ENCODE measurements at regions not wholly inside any gene's neighbourhood (a gene's known extent, or its start where the extent isn't known, plus 50 kb on each side); places are given as distances from the start of the nearest gene placed in this dataset.
"Not testable (repeated sequence)": the region's sequence is repeated elsewhere in the genome, so short reads cannot be mapped to it uniquely, and the experiment has no call there.

DNA sequence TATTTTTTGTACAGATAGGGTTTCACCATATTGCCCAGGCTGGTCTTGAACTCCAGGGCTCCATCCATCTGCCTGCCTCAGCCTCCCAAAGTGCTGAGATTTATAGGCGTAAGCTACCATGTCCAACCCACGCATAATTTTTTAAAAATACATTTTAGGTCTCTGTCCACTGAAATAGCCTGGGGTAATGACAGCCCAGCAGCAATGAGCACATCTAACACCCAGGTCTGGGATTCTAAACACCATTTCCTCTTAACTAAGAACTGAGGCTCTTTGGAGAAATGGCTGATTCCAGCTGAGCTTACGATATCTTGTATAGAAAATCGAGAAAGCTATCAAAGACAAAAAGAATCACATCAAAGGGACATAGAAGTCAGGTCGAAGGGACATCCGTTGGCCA lies 245.3 kb downstream of the PARN start:
- 95% methylated on average over 6 of the region's 6 CpGs for WGBS

DNA sequence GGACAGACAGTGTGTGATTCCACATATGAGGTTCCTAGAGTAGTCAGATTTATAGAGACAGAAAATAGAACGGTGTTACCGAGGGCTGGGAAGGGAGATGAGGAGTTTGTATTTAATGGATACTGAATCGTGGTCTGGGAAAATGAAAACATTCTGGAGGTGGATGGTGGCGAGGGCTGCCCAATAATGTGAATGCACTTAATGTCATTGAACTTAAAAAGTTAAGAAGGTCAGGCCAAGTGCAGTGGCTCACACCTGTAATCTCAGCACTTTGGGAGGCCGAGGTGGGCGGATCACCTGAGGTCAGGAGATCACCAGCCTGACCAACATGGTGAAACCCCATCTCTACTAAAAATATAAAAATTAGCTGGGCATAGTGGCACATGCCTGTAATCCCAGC lies 246.2 kb downstream of the PARN start:
- DNase-seq (ENCODE audit: extremely low spot score); H3K4me1 ChIP-seq; H3K9me3 ChIP-seq; H3K27me3 ChIP-seq; H3K36me3 ChIP-seq; H3K27ac ChIP-seq (replicated peaks in 1 of 4); H3K4me3 ChIP-seq; intact Hi-C loops (cut with DNase I): not testable (repeated sequence)
- 82% methylated on average over 6 of the region's 6 CpGs for WGBS

More for the DNA sequence above, 245.3 kb downstream of the PARN start:
- no peaks in the 10 kb centered on the region for H3K4me1 ChIP-seq
- no peak overlapping the region for H3K27ac ChIP-seq (replicated peaks in 1 of 4)
- intact Hi-C loops (cut with DNase I): no loop called here
- no peak overlapping the region for H3K4me3 ChIP-seq
- no peaks in the 10 kb centered on the region for H3K27me3 ChIP-seq
- no peak for DNase-seq (ENCODE audit: extremely low spot score)
- H3K9me3 ChIP-seq: no peaks in the 10 kb centered on the region
- TF ChIP-seq EP300 (IDR thresholded peaks at IDR 0.05) (no peak), POLR2AphosphoS5 (IDR thresholded peaks at IDR 0.05) (no peak), POLR2A (IDR thresholded peaks at IDR 0.05; ENCODE audit: low read depth) (no peak)
- TF ChIP-seq, protein P1, sequence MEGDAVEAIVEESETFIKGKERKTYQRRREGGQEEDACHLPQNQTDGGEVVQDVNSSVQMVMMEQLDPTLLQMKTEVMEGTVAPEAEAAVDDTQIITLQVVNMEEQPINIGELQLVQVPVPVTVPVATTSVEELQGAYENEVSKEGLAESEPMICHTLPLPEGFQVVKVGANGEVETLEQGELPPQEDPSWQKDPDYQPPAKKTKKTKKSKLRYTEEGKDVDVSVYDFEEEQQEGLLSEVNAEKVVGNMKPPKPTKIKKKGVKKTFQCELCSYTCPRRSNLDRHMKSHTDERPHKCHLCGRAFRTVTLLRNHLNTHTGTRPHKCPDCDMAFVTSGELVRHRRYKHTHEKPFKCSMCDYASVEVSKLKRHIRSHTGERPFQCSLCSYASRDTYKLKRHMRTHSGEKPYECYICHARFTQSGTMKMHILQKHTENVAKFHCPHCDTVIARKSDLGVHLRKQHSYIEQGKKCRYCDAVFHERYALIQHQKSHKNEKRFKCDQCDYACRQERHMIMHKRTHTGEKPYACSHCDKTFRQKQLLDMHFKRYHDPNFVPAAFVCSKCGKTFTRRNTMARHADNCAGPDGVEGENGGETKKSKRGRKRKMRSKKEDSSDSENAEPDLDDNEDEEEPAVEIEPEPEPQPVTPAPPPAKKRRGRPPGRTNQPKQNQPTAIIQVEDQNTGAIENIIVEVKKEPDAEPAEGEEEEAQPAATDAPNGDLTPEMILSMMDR (IDR thresholded peaks at IDR 0.05): no peak
- no peaks in the 10 kb centered on the region for H3K36me3 ChIP-seq

DNA sequence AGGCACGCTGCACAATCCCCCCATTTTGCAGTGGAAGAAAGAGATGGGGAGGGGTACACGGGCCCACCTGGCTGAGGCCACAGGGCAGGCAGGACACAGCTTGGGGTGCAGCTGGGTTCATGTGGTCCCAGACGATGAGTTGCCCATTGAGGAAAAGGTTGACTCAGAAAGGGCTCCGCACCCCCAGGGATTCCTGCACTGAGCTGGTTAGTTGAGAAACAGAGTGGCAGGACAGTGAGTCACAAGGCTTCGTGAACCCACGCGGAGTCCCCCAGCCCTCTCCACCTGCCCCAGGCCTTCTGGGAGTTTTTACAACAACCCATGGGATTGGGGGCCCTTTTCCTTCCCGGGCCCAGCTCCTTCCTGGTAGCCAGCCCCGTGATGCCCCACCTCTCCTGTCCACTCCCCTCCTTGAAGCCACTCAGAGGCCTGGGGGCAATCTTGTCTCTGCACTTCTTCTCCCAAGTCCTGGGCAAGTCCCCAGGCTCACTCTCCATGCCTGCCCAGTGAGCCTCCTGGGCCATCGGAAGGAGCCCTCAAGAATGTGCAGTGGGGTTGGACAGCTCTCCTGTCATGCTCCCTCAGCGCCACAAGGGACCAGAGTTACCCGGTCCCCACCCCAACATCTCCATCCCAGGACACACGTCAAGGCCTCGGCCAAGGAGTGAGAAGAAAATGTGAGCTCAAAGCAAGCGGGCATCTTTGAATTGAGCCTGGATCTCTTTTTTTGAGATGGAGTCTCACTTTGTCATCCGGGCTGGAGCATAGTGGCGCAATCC lies 251.2 kb downstream of the PARN start:
- WGBS: 95% methylated on average over 15 of the region's 17 CpGs
- no peaks in the 10 kb centered on the region for H3K9me3 ChIP-seq
- no peaks in the 10 kb centered on the region for H3K36me3 ChIP-seq
- intact Hi-C loops (cut with DNase I): no loop called here
- H3K27me3 ChIP-seq: no peaks in the 10 kb centered on the region
- no peak overlapping the region for H3K4me3 ChIP-seq
- no peak for DNase-seq (ENCODE audit: extremely low spot score)
- TF ChIP-seq POLR2AphosphoS5 (IDR thresholded peaks at IDR 0.05) (no peak), EP300 (IDR thresholded peaks at IDR 0.05) (no peak)
- no peaks in the 10 kb centered on the region for H3K4me1 ChIP-seq
- no peak overlapping the region for H3K27ac ChIP-seq (replicated peaks in 1 of 4)

DNA sequence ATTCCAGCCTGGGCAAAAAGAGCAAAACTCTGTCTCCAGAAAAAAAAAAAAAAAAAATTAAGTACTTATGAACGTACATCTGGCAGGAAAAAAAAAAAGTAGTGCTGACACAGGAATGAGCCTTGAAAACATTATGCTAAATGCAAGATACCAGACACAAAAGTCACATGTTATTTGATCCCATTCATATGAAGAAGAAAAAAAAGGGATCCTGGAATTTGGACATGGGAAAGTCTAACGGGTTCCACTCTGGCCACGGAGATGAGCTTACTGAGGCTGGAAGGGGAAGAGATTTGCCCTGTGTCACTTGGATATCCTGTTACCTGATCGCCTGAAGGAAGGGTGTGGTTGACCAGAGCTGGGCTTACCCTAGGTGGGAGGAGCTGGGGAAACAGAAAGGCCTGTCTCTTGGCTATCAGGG lies 251.9 kb downstream of the PARN start:
- no peak overlapping the region for H3K4me3 ChIP-seq
- H3K27me3 ChIP-seq: no peaks in the 10 kb centered on the region
- no peaks in the 10 kb centered on the region for H3K4me1 ChIP-seq
- intact Hi-C loops (cut with DNase I): no loop called here
- TF ChIP-seq EP300 (IDR thresholded peaks at IDR 0.05): no peak
- no peak for TF ChIP-seq POLR2AphosphoS5 (IDR thresholded peaks at IDR 0.05)
- no peak for TF ChIP-seq POLR2A (IDR thresholded peaks at IDR 0.05; ENCODE audit: low read depth)
- TF ChIP-seq, protein P1 (IDR thresholded peaks at IDR 0.05): no peak
- H3K9me3 ChIP-seq: no peaks in the 10 kb centered on the region
- H3K36me3 ChIP-seq: no peaks in the 10 kb centered on the region
- DNase-seq (ENCODE audit: extremely low spot score): no peak
- H3K27ac ChIP-seq (replicated peaks in 1 of 4): no peak overlapping the region
- WGBS: 42% methylated on average over 4 of the region's 4 CpGs

DNA sequence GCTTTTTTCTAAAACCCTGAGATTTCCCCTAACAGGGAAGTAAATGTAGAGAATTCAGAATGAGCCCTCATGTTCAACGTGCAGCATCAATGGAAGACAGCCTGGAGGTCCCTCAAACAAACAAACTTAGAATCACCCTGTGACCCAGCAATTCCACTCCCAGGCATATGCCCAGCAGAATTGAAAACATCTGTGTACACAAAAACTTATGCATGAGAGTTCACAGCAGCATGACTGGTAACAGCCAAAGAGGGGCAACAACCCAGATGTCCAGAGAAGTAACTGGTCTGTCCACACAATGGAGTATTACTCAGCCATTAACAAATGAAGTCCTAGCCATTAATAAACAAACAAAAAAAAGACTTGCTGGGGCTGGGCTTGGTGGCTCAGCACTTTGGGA lies 252.7 kb downstream of the PARN start:
- 44% methylated on average over 1 of the region's 1 CpG for WGBS
- H3K4me3 ChIP-seq: no peak overlapping the region
- DNase-seq (ENCODE audit: extremely low spot score): no peak
- H3K27ac ChIP-seq (replicated peaks in 1 of 4): no peak overlapping the region
- no peaks in the 10 kb centered on the region for H3K36me3 ChIP-seq
- no peaks in the 10 kb centered on the region for H3K4me1 ChIP-seq
- H3K27me3 ChIP-seq: no peaks in the 10 kb centered on the region
- H3K9me3 ChIP-seq: no peaks in the 10 kb centered on the region
- intact Hi-C loops (cut with DNase I): no loop called here
- TF ChIP-seq EP300 (IDR thresholded peaks at IDR 0.05) (no peak), POLR2A (IDR thresholded peaks at IDR 0.05; ENCODE audit: low read depth) (no peak), POLR2AphosphoS5 (IDR thresholded peaks at IDR 0.05) (no peak)
- TF ChIP-seq, protein P1 (IDR thresholded peaks at IDR 0.05): no peak

DNA sequence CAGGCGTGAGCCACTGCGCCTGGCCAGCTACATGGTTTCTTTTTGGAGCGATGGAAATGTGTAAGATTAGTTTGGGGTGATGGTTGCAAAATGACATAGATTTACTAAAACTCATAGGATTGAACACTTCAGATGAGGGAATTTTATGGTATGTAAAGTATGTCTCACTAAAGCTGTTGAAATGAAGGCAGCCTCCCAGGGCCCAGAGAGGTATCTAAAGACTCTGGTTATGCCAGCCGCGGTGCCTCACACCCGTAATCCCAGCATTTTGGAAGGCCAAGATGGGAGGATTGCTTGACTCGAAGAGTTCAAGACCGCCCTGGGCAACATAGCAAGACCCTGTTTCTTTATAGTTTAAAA lies 254.9 kb downstream of the PARN start:
- DNase-seq (ENCODE audit: extremely low spot score): no peak
- Histone ChIP-seq H3K27ac (replicated peaks in 1 of 4) (no peak overlapping the region), H3K9me3 (no peaks in the 10 kb centered on the region), H3K36me3 (no peaks in the 10 kb centered on the region), H3K4me3 (no peak overlapping the region), H3K4me1 (peaks cover 0 to 3% (median under 1%) of the 10 kb centered on the region in 4 donors), H3K27me3 (no peaks in the 10 kb centered on the region)
- WGBS: 94% methylated on average over 8 of the region's 8 CpGs
- intact Hi-C loops (cut with DNase I): no loop called here
- no peak for TF ChIP-seq EP300 (IDR thresholded peaks at IDR 0.05)
- TF ChIP-seq, protein P1 (IDR thresholded peaks at IDR 0.05): no peak
- TF ChIP-seq POLR2A (IDR thresholded peaks at IDR 0.05; ENCODE audit: low read depth): no peak
- TF ChIP-seq POLR2AphosphoS5 (IDR thresholded peaks at IDR 0.05): no peak
